Chondrocyte (in vitro differentiated cells): ENCODE measurements at regions not wholly inside any gene's neighbourhood (a gene's known extent, or its start where the extent isn't known, plus 50 kb on each side); places are given as distances from the start of the nearest gene placed in this dataset.

ENCODE experiments used
- DNase-seq: peaks from one replicate; pipeline ENCODE4 v3.0.0; 2021; ENCODE audit warnings: mixed read lengths, low spot score
- H3K27ac Mint-ChIP-seq: one replicate; pipeline ENCODE4 v1.8.0; 2021; ENCODE audit warnings: mild to moderate bottlenecking, moderate library complexity, mixed read lengths; ENCODE audit not compliant: unreplicated experiment
- H3K27me3 Mint-ChIP-seq: 2 replicates; pipeline ENCODE4 v1.8.0; 2021; ENCODE audit warnings: low read depth, mixed read lengths
- H3K36me3 Mint-ChIP-seq: 2 replicates; pipeline ENCODE4 v1.8.0; 2021; ENCODE audit warnings: low read depth, mixed read lengths
- H3K4me1 Mint-ChIP-seq: 2 replicates; pipeline ENCODE4 v1.8.0; 2021; ENCODE audit warnings: low read depth, mild to moderate bottlenecking, mixed read lengths
- H3K4me3 Mint-ChIP-seq: one replicate; pipeline ENCODE4 v1.8.0; 2021; ENCODE audit warnings: mild to moderate bottlenecking, moderate library complexity, mixed read lengths; ENCODE audit not compliant: unreplicated experiment
- H3K9me3 Mint-ChIP-seq: 2 replicates; pipeline ENCODE4 v1.8.0; 2021; ENCODE audit warnings: low read depth, mixed read lengths
- CTCF ChIP-seq: fragments of 200-600 bp; sonication (generic); IDR thresholded peaks from 2 replicates; pipeline ENCODE4 v1.5.0; 2021; ENCODE audit warnings: antibody characterized with exemption, mild to moderate bottlenecking, moderate library complexity

- TF ChIP-seq CTCF = no peak
- Mint-ChIP-seq H3K4me1 (peaks cover 10% of the 10 kb centered on the region), H3K27me3 (no peaks in the 10 kb centered on the region), H3K9me3 (peaks cover 24% of the 10 kb centered on the region), H3K4me3 (no peak overlapping the region), H3K36me3 (peaks cover 4% of the 10 kb centered on the region), H3K27ac (no peak overlapping the region)
- no peak for DNase-seq
These were observed 63.7 kb downstream of the FOXD1 start for GRCh38 chr5:73384861-73385260.

GRCh38 chr5:73382401-73382740, 66.2 kb downstream of the FOXD1 start:
- Mint-ChIP-seq H3K36me3 (peaks cover 4% of the 10 kb centered on the region), H3K27ac (no peak overlapping the region), H3K27me3 (no peaks in the 10 kb centered on the region), H3K9me3 (peaks cover 24% of the 10 kb centered on the region), H3K4me3 (no peak overlapping the region), H3K4me1 (peaks cover 9% of the 10 kb centered on the region)
- no peak for TF ChIP-seq CTCF
- no peak for DNase-seq

GRCh38 chr5:73381590-73382400, 66.8 kb downstream of the FOXD1 start:
- TF ChIP-seq CTCF = no peak
- H3K4me3 Mint-ChIP-seq = no peak overlapping the region
- no peak overlapping the region for H3K27ac Mint-ChIP-seq
- peaks cover 12% of the 10 kb centered on the region for H3K4me1 Mint-ChIP-seq
- H3K27me3 Mint-ChIP-seq = no peaks in the 10 kb centered on the region
- H3K36me3 Mint-ChIP-seq = peaks cover 4% of the 10 kb centered on the region
- no peak for DNase-seq
- H3K9me3 Mint-ChIP-seq = peaks cover 24% of the 10 kb centered on the region

GRCh38 chr5:73380710-73381589, 67.6 kb downstream of the FOXD1 start:
- Mint-ChIP-seq H3K36me3 (peaks cover 4% of the 10 kb centered on the region), H3K27me3 (no peaks in the 10 kb centered on the region), H3K4me3 (no peak overlapping the region), H3K9me3 (peaks cover 21% of the 10 kb centered on the region), H3K4me1 (peaks cover 18% of the 10 kb centered on the region), H3K27ac (no peak overlapping the region)
- DNase-seq = no peak
- TF ChIP-seq CTCF = no peak

- TF ChIP-seq CTCF = no peak
- Mint-ChIP-seq H3K4me3 (no peak overlapping the region), H3K36me3 (peaks cover 4% of the 10 kb centered on the region), H3K27ac (no peak overlapping the region), H3K27me3 (no peaks in the 10 kb centered on the region), H3K4me1 (peaks cover 27% of the 10 kb centered on the region), H3K9me3 (peaks cover 14% of the 10 kb centered on the region)
- no peak for DNase-seq
These were observed 68.5 kb downstream of the FOXD1 start for GRCh38 chr5:73380041-73380440.
